ENCODE measurements at regions not wholly inside any gene's neighbourhood (a gene's known extent, or its start where the extent isn't known, plus 50 kb on each side); places are given as distances from the start of the nearest gene placed in this dataset.

GRCh38 chr1:236332092-236332758, 50.5 kb upstream of the ERO1B start:
- H3K4me3 ChIP-seq (replicated peaks in 1 of 2; ENCODE audit: low read depth in 2 of 2, low read length in 2 of 2) = no peak overlapping the region
- no peak for DNase-seq (ENCODE audit: low read depth in 2 of 2)
- no peak for TF ChIP-seq CTCF (IDR thresholded peaks at IDR 0.05; ENCODE audit: low read depth, low read length)
